Nephron progenitor cell (in vitro differentiated cells): ENCODE measurements at regions not wholly inside any gene's neighbourhood (a gene's known extent, or its start where the extent isn't known, plus 50 kb on each side); places are given as distances from the start of the nearest gene placed in this dataset.
"Not testable (repeated sequence)": the region's sequence is repeated elsewhere in the genome, so short reads cannot be mapped to it uniquely, and the experiment has no call there.

Experiments used
- DNase-seq: peaks from one replicate; pipeline ENCODE4 v3.0.0; 2021
- H3K27ac Mint-ChIP-seq: 2 replicates; pipeline ENCODE4 v1.8.0; 2021; ENCODE audit warnings: mild to moderate bottlenecking, moderate library complexity, mixed read lengths
- H3K27me3 Mint-ChIP-seq: 2 replicates; pipeline ENCODE4 v1.8.0; 2021; ENCODE audit warnings: mild to moderate bottlenecking, low read depth, mixed read lengths; ENCODE audit not compliant: poor library complexity
- H3K36me3 Mint-ChIP-seq: 2 replicates; pipeline ENCODE4 v1.8.0; 2021; ENCODE audit warnings: low read depth, mixed read lengths
- H3K4me1 Mint-ChIP-seq: 2 replicates; pipeline ENCODE4 v1.8.0; 2021; ENCODE audit warnings: mixed read lengths
- H3K4me3 Mint-ChIP-seq: 2 replicates; pipeline ENCODE4 v1.8.0; 2021; ENCODE audit warnings: mild to moderate bottlenecking, moderate library complexity, mixed read lengths
- H3K9me3 Mint-ChIP-seq: 2 replicates; pipeline ENCODE4 v1.8.0; 2021; ENCODE audit warnings: mild to moderate bottlenecking, moderate library complexity, mixed read lengths
- TF ChIP-seq, protein P1 (sequence below): fragments of 200-600 bp; sonication (generic); IDR thresholded peaks from 2 replicates; pipeline ENCODE4 v1.5.0; 2021; ENCODE audit warnings: antibody characterized with exemption

- DNase-seq: no peak
- TF ChIP-seq, protein P1, sequence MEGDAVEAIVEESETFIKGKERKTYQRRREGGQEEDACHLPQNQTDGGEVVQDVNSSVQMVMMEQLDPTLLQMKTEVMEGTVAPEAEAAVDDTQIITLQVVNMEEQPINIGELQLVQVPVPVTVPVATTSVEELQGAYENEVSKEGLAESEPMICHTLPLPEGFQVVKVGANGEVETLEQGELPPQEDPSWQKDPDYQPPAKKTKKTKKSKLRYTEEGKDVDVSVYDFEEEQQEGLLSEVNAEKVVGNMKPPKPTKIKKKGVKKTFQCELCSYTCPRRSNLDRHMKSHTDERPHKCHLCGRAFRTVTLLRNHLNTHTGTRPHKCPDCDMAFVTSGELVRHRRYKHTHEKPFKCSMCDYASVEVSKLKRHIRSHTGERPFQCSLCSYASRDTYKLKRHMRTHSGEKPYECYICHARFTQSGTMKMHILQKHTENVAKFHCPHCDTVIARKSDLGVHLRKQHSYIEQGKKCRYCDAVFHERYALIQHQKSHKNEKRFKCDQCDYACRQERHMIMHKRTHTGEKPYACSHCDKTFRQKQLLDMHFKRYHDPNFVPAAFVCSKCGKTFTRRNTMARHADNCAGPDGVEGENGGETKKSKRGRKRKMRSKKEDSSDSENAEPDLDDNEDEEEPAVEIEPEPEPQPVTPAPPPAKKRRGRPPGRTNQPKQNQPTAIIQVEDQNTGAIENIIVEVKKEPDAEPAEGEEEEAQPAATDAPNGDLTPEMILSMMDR: no peak
- no peak overlapping the region for H3K27ac Mint-ChIP-seq
- H3K4me1 Mint-ChIP-seq: peaks cover 13% of the 10 kb centered on the region
- no peak overlapping the region for H3K4me3 Mint-ChIP-seq
- H3K36me3 Mint-ChIP-seq: no peaks in the 10 kb centered on the region
- H3K27me3 Mint-ChIP-seq: peaks cover 7% of the 10 kb centered on the region
- no peaks in the 10 kb centered on the region for H3K9me3 Mint-ChIP-seq
Measured at GRCh38 chr5:157951673-157952373, 92.9 kb upstream of the CLINT1 start.

DNA sequence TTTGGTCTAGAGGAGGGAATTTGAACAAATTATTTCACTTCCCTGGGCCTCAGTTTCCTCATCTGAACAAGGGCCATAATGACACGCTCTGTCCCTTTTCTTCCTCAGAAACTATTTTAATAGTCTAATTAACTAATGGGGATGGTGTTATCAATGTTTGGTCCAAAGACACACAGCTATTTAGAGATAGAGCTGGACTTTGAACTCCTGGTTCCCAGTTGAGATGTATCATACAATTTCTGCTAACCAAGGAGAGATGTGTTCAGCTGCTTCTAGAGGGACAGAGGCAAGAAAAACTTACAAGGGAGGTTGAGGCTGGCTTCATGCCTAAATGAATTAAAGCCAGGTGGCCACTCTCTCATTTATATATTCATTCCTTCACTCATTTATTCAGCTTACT lies 90.6 kb upstream of the CLINT1 start:
- no peaks in the 10 kb centered on the region for H3K9me3 Mint-ChIP-seq
- DNase-seq: no peak
- H3K27ac Mint-ChIP-seq: no peak overlapping the region
- peaks cover 2% of the 10 kb centered on the region for H3K27me3 Mint-ChIP-seq
- TF ChIP-seq, protein P1: no peak
- no peaks in the 10 kb centered on the region for H3K36me3 Mint-ChIP-seq
- H3K4me3 Mint-ChIP-seq: no peak overlapping the region
- H3K4me1 Mint-ChIP-seq: peaks cover 15% of the 10 kb centered on the region

DNA sequence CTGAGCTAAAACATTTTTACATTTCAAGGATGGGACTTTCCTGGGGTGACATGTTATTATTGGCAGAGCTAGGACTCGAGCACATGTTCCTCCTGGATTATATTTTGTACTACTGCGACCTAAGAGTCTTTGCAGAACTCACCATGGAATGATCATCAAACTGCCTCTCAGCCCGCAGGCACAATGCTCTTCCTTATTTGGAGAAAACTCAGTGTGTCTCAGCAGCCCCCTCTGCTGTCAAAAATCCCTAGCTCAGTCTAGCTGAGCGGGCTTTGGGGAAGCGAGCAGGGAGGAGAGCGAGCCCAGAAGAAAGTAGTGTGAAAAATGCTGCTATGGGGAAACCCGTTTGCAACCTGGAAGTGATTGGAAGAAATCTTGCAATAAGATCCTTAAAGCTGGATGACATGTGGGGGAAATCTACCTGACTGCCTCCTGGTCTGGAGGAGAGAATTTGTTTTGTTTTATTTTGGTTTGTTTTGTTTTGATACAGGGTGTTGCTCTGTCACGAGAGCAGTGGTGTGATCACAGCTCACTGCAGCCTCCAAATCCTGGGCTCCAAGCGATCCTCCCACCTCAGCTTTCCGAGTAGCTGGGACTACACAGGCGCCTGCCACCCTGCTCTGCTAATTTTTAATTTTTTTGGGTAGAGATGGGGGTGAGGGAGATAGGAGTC lies 89.9 kb upstream of the CLINT1 start:
- H3K4me3 Mint-ChIP-seq: peak overlapping the region; percentile 76
- peaks cover 2% of the 10 kb centered on the region for H3K27me3 Mint-ChIP-seq
- peak overlapping the region; percentile 2 for H3K27ac Mint-ChIP-seq
- no peaks in the 10 kb centered on the region for H3K36me3 Mint-ChIP-seq
- no peaks in the 10 kb centered on the region for H3K9me3 Mint-ChIP-seq
- TF ChIP-seq, protein P1: peak; percentile 83
- peak; percentile 89 for DNase-seq
- peaks cover 20% of the 10 kb centered on the region for H3K4me1 Mint-ChIP-seq

- H3K36me3 Mint-ChIP-seq: no peaks in the 10 kb centered on the region
- H3K9me3 Mint-ChIP-seq: no peaks in the 10 kb centered on the region
- H3K4me1 Mint-ChIP-seq: peaks cover 20% of the 10 kb centered on the region
- DNase-seq: no peak
- TF ChIP-seq, protein P1: no peak
- peak overlapping the region; percentile 39 for H3K27ac Mint-ChIP-seq
- peaks cover 2% of the 10 kb centered on the region for H3K27me3 Mint-ChIP-seq
- H3K4me3 Mint-ChIP-seq: no peak overlapping the region
Measured at GRCh38 chr5:157947156-157947555, 88.2 kb upstream of the CLINT1 start.

GRCh38 chr5:157945822-157946221 lies 86.9 kb upstream of the CLINT1 start:
- not testable (repeated sequence) for H3K9me3 Mint-ChIP-seq, H3K27me3 Mint-ChIP-seq, H3K4me3 Mint-ChIP-seq, H3K36me3 Mint-ChIP-seq, H3K27ac Mint-ChIP-seq, DNase-seq
- peaks cover 20% of the 10 kb centered on the region for H3K4me1 Mint-ChIP-seq

DNA sequence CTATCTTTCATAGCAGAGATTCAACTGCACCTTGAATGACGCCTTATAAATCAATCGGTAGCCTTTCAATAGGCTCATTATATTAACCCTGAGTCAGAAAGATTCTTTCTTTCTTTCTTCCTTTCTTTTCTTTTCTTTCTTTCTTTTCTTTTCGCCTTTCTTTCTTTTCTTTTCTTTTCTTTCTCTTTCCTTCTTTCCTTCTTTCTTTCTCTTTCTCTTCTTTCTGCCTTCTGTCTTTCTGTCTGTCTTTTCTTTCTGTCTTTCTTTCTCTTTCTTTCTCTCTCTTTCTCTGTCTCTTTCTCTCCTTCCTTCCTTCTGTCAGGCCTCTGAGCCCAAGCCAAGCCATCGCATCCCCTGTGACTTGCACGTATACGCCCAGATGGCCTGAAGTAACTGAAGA lies 86.0 kb upstream of the CLINT1 start:
- peaks cover 2% of the 10 kb centered on the region for H3K27me3 Mint-ChIP-seq
- no peak overlapping the region for H3K4me3 Mint-ChIP-seq
- H3K27ac Mint-ChIP-seq: no peak overlapping the region
- TF ChIP-seq, protein P1: no peak
- H3K36me3 Mint-ChIP-seq: no peaks in the 10 kb centered on the region
- H3K9me3 Mint-ChIP-seq: no peaks in the 10 kb centered on the region
- no peak for DNase-seq
- peaks cover 20% of the 10 kb centered on the region for H3K4me1 Mint-ChIP-seq
